ENCODE measurements at regions not wholly inside any gene's neighbourhood (a gene's known extent, or its start where the extent isn't known, plus 50 kb on each side); places are given as distances from the start of the nearest gene placed in this dataset.

DNA sequence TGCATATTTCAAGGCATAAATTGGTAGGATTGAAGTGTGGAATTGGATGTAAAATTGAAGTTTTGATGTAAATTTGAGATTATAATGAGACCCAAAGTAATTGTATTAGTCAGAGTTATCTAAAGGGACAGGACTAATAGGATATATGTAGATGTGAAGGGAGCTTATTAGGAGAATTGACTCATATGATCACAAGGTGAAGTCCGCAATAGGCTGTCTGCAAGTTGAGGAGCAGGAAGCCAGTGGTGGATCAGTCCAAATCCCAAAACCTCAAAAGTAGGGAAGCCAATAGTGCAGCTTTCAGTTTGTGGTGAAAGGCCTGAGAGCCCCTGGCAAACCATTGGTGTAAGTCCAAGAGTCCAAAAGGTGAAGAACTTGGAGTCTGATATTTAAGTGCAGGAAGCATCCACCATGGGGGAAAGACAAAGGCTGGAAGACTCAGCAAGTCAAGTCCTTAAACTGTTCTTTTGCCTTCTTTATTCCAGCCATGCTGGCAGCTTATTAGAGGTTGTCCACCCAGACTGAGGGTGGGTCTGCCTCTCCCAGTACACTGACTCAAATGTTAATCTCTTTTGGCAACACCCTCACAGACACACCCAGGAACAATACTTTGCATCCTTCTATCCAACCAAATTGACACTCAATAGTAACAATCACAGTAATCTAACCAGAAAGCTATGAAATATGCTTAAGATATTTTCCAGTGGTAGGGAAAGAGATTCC, 442.6 kb upstream of the PTCHD4 start:
- TF ChIP-seq, protein P1, sequence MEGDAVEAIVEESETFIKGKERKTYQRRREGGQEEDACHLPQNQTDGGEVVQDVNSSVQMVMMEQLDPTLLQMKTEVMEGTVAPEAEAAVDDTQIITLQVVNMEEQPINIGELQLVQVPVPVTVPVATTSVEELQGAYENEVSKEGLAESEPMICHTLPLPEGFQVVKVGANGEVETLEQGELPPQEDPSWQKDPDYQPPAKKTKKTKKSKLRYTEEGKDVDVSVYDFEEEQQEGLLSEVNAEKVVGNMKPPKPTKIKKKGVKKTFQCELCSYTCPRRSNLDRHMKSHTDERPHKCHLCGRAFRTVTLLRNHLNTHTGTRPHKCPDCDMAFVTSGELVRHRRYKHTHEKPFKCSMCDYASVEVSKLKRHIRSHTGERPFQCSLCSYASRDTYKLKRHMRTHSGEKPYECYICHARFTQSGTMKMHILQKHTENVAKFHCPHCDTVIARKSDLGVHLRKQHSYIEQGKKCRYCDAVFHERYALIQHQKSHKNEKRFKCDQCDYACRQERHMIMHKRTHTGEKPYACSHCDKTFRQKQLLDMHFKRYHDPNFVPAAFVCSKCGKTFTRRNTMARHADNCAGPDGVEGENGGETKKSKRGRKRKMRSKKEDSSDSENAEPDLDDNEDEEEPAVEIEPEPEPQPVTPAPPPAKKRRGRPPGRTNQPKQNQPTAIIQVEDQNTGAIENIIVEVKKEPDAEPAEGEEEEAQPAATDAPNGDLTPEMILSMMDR (conservative IDR thresholded peaks at IDR 0.05), result no peak
- TF ChIP-seq EZH2 (IDR thresholded peaks at IDR 0.05; ENCODE audit: low read depth), result no peak

Data from PC-9 (cell line).